ENCODE measurements at regions not wholly inside any gene's neighbourhood (a gene's known extent, or its start where the extent isn't known, plus 50 kb on each side); places are given as distances from the start of the nearest gene placed in this dataset.

GRCh38 chr12:47366157-47366556 lies 286.4 kb upstream of the AMIGO2 start:
- TF ChIP-seq ZBTB33 (IDR thresholded peaks at IDR 0.05) (no peak), EGR1 (IDR thresholded peaks at IDR 0.05; ENCODE audit: low read depth in 2 of 2) (no peak)
- TF ChIP-seq, protein P1, sequence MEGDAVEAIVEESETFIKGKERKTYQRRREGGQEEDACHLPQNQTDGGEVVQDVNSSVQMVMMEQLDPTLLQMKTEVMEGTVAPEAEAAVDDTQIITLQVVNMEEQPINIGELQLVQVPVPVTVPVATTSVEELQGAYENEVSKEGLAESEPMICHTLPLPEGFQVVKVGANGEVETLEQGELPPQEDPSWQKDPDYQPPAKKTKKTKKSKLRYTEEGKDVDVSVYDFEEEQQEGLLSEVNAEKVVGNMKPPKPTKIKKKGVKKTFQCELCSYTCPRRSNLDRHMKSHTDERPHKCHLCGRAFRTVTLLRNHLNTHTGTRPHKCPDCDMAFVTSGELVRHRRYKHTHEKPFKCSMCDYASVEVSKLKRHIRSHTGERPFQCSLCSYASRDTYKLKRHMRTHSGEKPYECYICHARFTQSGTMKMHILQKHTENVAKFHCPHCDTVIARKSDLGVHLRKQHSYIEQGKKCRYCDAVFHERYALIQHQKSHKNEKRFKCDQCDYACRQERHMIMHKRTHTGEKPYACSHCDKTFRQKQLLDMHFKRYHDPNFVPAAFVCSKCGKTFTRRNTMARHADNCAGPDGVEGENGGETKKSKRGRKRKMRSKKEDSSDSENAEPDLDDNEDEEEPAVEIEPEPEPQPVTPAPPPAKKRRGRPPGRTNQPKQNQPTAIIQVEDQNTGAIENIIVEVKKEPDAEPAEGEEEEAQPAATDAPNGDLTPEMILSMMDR (IDR thresholded peaks at IDR 0.05; ENCODE audit: low read depth, low read length, missing input control): no peak
